GM23248 (cell line): ENCODE measurements at regions not wholly inside any gene's neighbourhood (a gene's known extent, or its start where the extent isn't known, plus 50 kb on each side); places are given as distances from the start of the nearest gene placed in this dataset.
"Not testable (repeated sequence)": the region's sequence is repeated elsewhere in the genome, so short reads cannot be mapped to it uniquely, and the experiment has no call there.

Experiments
- DNase-seq: peaks from one replicate; pipeline ENCODE4 v3.0.0-alpha.2; 2015
- H2AFZ ChIP-seq: fragments of 200-600 bp; sonication (generic); 2 replicates; pipeline ENCODE4 v1.6.1; 2016; ENCODE audit warnings: antibody characterized with exemption
- H3F3A ChIP-seq: fragments of 200-600 bp; sonication (generic); 2 replicates; pipeline ENCODE4 v1.6.1; 2016; ENCODE audit warnings: mild to moderate bottlenecking, antibody characterized with exemption, mixed run types; ENCODE audit not compliant: insufficient read depth
- H3K27ac ChIP-seq: fragments of 200-600 bp; sonication (generic); 2 replicates; pipeline ENCODE4 v1.5.1; 2016; ENCODE audit warnings: mild to moderate bottlenecking
- H3K27me3 ChIP-seq: fragments of 200-600 bp; sonication (generic); replicated peaks from 2 replicates; pipeline ENCODE4 v1.6.1; 2016; ENCODE audit warnings: mild to moderate bottlenecking; ENCODE audit not compliant: insufficient read depth
- H3K36me3 ChIP-seq: fragments of 200-600 bp; sonication (generic); 2 replicates; pipeline ENCODE4 v1.6.1; 2016; ENCODE audit warnings: low read depth, mild to moderate bottlenecking
- H3K4me1 ChIP-seq: fragments of 200-600 bp; sonication (generic); 2 replicates; pipeline ENCODE4 v1.6.1; 2016; ENCODE audit warnings: mild to moderate bottlenecking; ENCODE audit not compliant: insufficient read depth
- H3K4me2 ChIP-seq: fragments of 200-600 bp; sonication (generic); one replicate; pipeline ENCODE4 v1.6.1; 2016; ENCODE audit warnings: mild to moderate bottlenecking; ENCODE audit not compliant: unreplicated experiment
- H3K4me3 ChIP-seq: fragments of 200-600 bp; sonication (generic); 2 replicates; pipeline ENCODE4 v1.5.1; 2016; ENCODE audit warnings: mild to moderate bottlenecking
- H3K79me2 ChIP-seq: fragments of 200-600 bp; sonication (generic); 2 replicates; pipeline ENCODE4 v1.6.1; 2016; ENCODE audit warnings: mild to moderate bottlenecking; ENCODE audit not compliant: insufficient read depth
- H3K9ac ChIP-seq: fragments of 200-600 bp; sonication (generic); 2 replicates; pipeline ENCODE4 v1.6.1; 2016; ENCODE audit warnings: mild to moderate bottlenecking
- H3K9me2 ChIP-seq: fragments of 200-600 bp; sonication (generic); 2 replicates; pipeline ENCODE4 v1.6.1; 2016; ENCODE audit warnings: mixed run types, mild to moderate bottlenecking, moderate library complexity; ENCODE audit not compliant: insufficient read depth
- H3K9me3 ChIP-seq: fragments of 200-600 bp; sonication (generic); one replicate; pipeline ENCODE4 v1.6.1; 2017; ENCODE audit warnings: low read depth
- H4K20me1 ChIP-seq: fragments of 200-600 bp; sonication (generic); 2 replicates; pipeline ENCODE4 v1.6.0; 2016; ENCODE audit not compliant: insufficient read depth
- EZH2 ChIP-seq: fragments of 200-600 bp; sonication (generic); IDR thresholded peaks from 2 replicates; pipeline ENCODE4 v1.6.1; 2018; ENCODE audit warnings: antibody characterized with exemption, mild to moderate bottlenecking; ENCODE audit not compliant: insufficient read depth, poor library complexity, severe bottlenecking
- EZH2phosphoT487 ChIP-seq: fragments of 200-600 bp; sonication (generic); IDR thresholded peaks from 2 replicates; pipeline ENCODE4 v1.6.1; 2018; ENCODE audit warnings: antibody characterized with exemption, moderate library complexity, mild to moderate bottlenecking, low read depth; ENCODE audit not compliant: insufficient read depth
- WGBS, 2 experiments: methylation state at CpG; one replicate each; pipeline ENCODE4 v1.1.6; 2015 to 2017; ENCODE audit warnings: low lambda C conversion rate in 2 of 2, low coverage in 1 of 2; ENCODE audit errors: missing lambda C conversion rate in 2 of 2; 5-methylcytosine and 5-hydroxymethylcytosine counted together
- in situ Hi-C: fragments of 300-500 bp; cut with MboI; formaldehyde crosslinking; loops from 2 replicates; pipeline ENCODE4 v1.15.0; 2020

DNA sequence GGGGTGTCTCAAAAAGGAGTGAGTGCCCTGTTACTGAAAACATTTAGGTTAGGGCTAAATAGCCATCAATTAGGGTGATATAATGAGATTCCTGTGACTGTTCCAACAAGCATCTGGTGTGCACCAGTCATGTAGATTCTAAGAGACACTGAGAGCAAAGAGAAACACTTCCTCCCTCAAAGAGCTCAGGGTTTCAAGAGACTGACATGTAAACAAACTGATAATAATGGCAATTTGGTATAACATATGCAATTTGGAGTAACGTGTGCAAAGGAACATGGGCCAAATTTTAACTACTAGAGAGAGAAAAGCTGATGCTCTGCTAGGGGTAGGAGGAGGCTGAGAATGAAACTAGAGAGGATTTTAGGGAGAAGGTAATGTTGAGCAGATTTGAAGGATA lies 237.1 kb downstream of the BMP4 start:
- no peaks in the 10 kb centered on the region for H3K9me2 ChIP-seq
- in situ Hi-C loops: no loop called here
- no peak overlapping the region for H3K4me3 ChIP-seq
- 6 to 21% methylated on average over 1 of the region's 1 CpG for WGBS, 2 experiments
- H3K4me1 ChIP-seq: no peaks in the 10 kb centered on the region; the same call in 1 of the 2 replicates
- no peak overlapping the region for H3K4me2 ChIP-seq
- TF ChIP-seq EZH2 (no peak), EZH2phosphoT487 (no peak)
- H3K36me3 ChIP-seq: no peaks in the 10 kb centered on the region
- H3F3A ChIP-seq: no peaks in the 10 kb centered on the region
- H3K27ac ChIP-seq: no peak overlapping the region
- no peak overlapping the region for H2AFZ ChIP-seq
- 0 out of 2 replicates have a peak, but pooled peaks cover 3% of the 10 kb centered on the region for H3K27me3 ChIP-seq
- no peaks in the 10 kb centered on the region for H3K9me3 ChIP-seq
- no peak overlapping the region for H3K9ac ChIP-seq
- no peaks in the 10 kb centered on the region for H4K20me1 ChIP-seq
- H3K79me2 ChIP-seq: no peaks in the 10 kb centered on the region
- no peak for DNase-seq

GRCh38 chr14:53716578-53716977 lies 240.0 kb downstream of the BMP4 start:
- Histone ChIP-seq H4K20me1 (no peaks in the 10 kb centered on the region), H3K36me3 (no peaks in the 10 kb centered on the region), H3K4me3 (no peak overlapping the region), H3K79me2 (no peaks in the 10 kb centered on the region), H2AFZ (no peak overlapping the region), H3K4me2 (no peak overlapping the region), H3K9ac (no peak overlapping the region), H3F3A (no peaks in the 10 kb centered on the region), H3K4me1 (no peaks in the 10 kb centered on the region; the same call in 1 of the 2 replicates), H3K9me2 (no peaks in the 10 kb centered on the region), H3K27ac (no peak overlapping the region), H3K9me3 (no peaks in the 10 kb centered on the region), H3K27me3 (0 out of 2 replicates have a peak, but pooled peaks cover 3% of the 10 kb centered on the region)
- DNase-seq: no peak
- in situ Hi-C loops: no loop called here
- 25 to 31% methylated on average over 6 of the region's 6 CpGs for WGBS, 2 experiments
- TF ChIP-seq EZH2phosphoT487: no peak
- no peak for TF ChIP-seq EZH2

DNA sequence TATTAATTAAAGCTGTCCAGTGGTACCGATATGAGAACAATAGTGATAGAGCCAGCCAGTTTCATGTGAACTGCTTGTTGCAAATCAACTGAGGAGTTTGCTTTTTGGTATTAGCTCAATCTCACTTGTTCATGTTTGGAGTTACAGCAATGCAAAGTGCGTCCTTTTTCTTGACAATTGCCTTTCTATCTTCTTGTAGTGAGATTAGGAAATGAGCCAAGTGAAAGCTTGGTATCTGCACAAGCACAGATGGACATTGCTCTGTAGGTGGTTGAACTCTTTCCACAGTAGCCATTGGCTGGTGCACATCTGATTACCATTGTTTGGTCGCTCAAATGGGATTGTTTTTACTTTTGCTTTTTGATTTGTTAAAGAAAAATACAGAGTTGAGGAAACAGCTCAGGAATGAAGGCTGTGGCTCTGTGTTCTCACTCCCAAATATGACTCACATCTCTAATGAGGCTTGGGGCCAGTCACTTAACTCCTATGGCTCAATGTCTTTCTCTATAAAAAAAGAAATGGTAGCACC lies 241.4 kb downstream of the BMP4 start:
- peak overlapping the region; percentile 9 for H3K4me3 ChIP-seq
- no peaks in the 10 kb centered on the region for H3K9me2 ChIP-seq
- no peaks in the 10 kb centered on the region for H3K79me2 ChIP-seq
- TF ChIP-seq EZH2 (no peak), EZH2phosphoT487 (no peak)
- peak; percentile 59 for DNase-seq
- no peak overlapping the region for H3K9ac ChIP-seq
- no peaks in the 10 kb centered on the region; the same call in 1 of the 2 replicates for H3K4me1 ChIP-seq
- no peak overlapping the region for H2AFZ ChIP-seq
- in situ Hi-C loops: no loop called here
- H3K4me2 ChIP-seq: peak overlapping the region; percentile 38
- H3K27ac ChIP-seq: no peak overlapping the region
- no peaks in the 10 kb centered on the region for H4K20me1 ChIP-seq
- no peaks in the 10 kb centered on the region for H3K36me3 ChIP-seq
- H3K9me3 ChIP-seq: no peaks in the 10 kb centered on the region
- 0 to 1% methylated on average over 3 of the region's 3 CpGs for WGBS, 2 experiments
- 0 out of 2 replicates have a peak, but pooled peaks cover 3% of the 10 kb centered on the region for H3K27me3 ChIP-seq
- H3F3A ChIP-seq: no peaks in the 10 kb centered on the region

DNA sequence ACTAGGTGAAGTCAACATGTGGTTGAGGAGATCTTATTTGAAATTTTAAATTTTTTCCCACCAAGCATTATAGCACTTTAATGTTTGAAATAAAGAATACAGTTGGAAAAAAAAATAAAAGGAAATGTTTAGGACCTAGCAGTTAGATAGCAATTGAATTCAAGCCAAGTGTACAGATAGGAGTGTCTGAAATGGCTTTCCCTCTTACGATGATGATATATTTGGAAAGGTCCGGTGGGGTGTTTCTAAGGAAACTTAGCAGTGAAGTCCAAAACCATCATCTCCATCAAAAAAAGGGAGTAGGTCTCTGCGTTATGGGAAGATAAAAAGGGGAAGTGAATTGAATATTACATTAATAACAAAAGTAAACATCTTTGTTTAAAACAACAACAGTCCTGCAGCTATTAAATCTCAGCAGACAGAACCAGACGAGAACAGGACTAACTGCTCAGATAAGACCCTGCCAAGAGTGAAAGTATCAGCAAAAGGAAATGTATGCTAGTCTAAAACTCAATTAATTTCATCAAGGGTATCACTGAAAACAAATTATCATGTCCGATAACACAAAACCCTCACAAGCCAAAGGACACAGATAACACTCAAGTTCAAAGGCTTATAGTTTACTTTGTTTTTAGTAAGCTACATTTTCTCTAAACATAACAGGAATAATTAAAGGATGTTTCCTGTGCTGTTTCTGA lies 242.0 kb downstream of the BMP4 start:
- H3K4me2 ChIP-seq: peak overlapping the region; percentile 38
- in situ Hi-C loops: no loop called here
- 0 out of 2 replicates have a peak, but pooled peaks cover 3% of the 10 kb centered on the region for H3K27me3 ChIP-seq
- no peak overlapping the region for H2AFZ ChIP-seq
- no peaks in the 10 kb centered on the region for H3K9me3 ChIP-seq
- H3F3A ChIP-seq: no peaks in the 10 kb centered on the region
- no peak overlapping the region for H3K9ac ChIP-seq
- TF ChIP-seq EZH2phosphoT487: no peak
- no peak for TF ChIP-seq EZH2
- DNase-seq: no peak
- no peaks in the 10 kb centered on the region for H4K20me1 ChIP-seq
- no peak overlapping the region for H3K4me3 ChIP-seq
- no peaks in the 10 kb centered on the region; the same call in 1 of the 2 replicates for H3K4me1 ChIP-seq
- no peaks in the 10 kb centered on the region for H3K79me2 ChIP-seq
- no peaks in the 10 kb centered on the region for H3K36me3 ChIP-seq
- no peaks in the 10 kb centered on the region for H3K9me2 ChIP-seq
- WGBS, 2 experiments: 5 to 7% methylated on average over 5 of the region's 5 CpGs
- H3K27ac ChIP-seq: no peak overlapping the region

DNA sequence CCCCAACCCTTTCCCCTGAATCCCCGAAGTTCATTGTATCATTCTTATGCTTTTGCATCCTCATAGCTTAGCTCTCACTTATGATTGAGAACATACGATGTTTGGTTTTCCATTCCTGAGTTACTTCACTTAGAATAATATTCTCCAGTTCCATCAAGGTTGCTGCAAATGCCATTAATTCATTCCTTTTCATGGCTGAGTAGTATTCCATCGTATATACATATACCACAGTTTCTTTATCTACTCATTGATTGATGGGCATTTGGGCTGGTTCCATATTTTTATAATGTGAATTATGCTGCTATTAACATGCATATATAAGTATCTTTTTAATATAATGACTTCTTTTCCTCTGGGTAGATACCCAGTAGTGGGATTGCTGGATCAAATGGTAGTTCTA lies 243.7 kb downstream of the BMP4 start:
- WGBS, 2 experiments: 45 to 49% methylated on average over 3 of the region's 3 CpGs
- not testable (repeated sequence) for H3F3A ChIP-seq, H3K9me2 ChIP-seq

More for the DNA sequence above, 243.7 kb downstream of the BMP4 start:
- in situ Hi-C loops, H3K4me1 ChIP-seq, H3K4me2 ChIP-seq, H3K9ac ChIP-seq, DNase-seq, H3K27me3 ChIP-seq, H3K79me2 ChIP-seq, H4K20me1 ChIP-seq, H3K36me3 ChIP-seq, H3K27ac ChIP-seq, H2AFZ ChIP-seq, H3K9me3 ChIP-seq, H3K4me3 ChIP-seq: not testable (repeated sequence)
